Dendritic cell treated with granulocyte-macrophage colony-stimulating factor and Interleukin-4, amounts not matched to agents 40 ng/mL and 50 ng/mL, for 4 days (primary cell): ENCODE measurements at regions not wholly inside any gene's neighbourhood (a gene's known extent, or its start where the extent isn't known, plus 50 kb on each side); places are given as distances from the start of the nearest gene placed in this dataset.

Experiments
- H3K27ac Mint-ChIP-seq: one replicate; pipeline ENCODE4 v1.8.0; 2022; ENCODE audit warnings: mild to moderate bottlenecking, mixed read lengths
- H3K27me3 Mint-ChIP-seq: one replicate; pipeline ENCODE4 v1.8.0; 2022; ENCODE audit warnings: mild to moderate bottlenecking, mixed read lengths
- H3K36me3 Mint-ChIP-seq: one replicate; pipeline ENCODE4 v1.8.0; 2022; ENCODE audit warnings: low read depth, mixed read lengths
- H3K4me1 Mint-ChIP-seq: one replicate; pipeline ENCODE4 v1.8.0; 2022; ENCODE audit warnings: low read depth, mixed read lengths
- H3K4me3 Mint-ChIP-seq: one replicate; pipeline ENCODE4 v1.8.0; 2022; ENCODE audit warnings: mild to moderate bottlenecking, moderate library complexity, mixed read lengths
- H3K9me3 Mint-ChIP-seq: one replicate; pipeline ENCODE4 v1.8.0; 2022; ENCODE audit warnings: mixed read lengths
- intact Hi-C: fragments of 100-400 bp; cut with micrococcal nuclease; formaldehyde crosslinking; loops from one replicate; pipeline ENCODE4 v1.15.0; 2022

DNA sequence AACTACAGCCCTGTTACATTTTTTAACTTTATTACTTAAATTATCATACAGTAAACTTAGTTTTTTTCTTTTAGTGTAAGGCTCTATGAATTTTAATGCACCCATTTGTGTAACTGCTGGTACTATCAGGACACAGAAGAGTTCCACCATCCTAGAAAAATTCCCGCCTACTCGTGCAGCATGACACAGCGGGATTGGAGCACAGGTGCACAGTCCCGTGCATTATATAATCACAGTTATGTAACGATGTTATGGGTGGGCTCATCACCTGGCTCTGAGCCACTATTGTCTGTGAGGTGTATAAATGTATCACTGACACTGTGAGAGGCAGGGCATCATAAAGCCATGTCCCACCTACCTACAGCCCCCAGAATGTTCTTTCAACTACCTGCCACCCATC, 80.7 kb downstream of the DRD1 start:
- Mint-ChIP-seq H3K27ac (no peak overlapping the region), H3K36me3 (no peaks in the 10 kb centered on the region), H3K27me3 (peaks cover 2% of the 10 kb centered on the region), H3K9me3 (no peaks in the 10 kb centered on the region), H3K4me3 (no peak overlapping the region), H3K4me1 (no peaks in the 10 kb centered on the region)
- intact Hi-C loops, result no loop called here

DNA sequence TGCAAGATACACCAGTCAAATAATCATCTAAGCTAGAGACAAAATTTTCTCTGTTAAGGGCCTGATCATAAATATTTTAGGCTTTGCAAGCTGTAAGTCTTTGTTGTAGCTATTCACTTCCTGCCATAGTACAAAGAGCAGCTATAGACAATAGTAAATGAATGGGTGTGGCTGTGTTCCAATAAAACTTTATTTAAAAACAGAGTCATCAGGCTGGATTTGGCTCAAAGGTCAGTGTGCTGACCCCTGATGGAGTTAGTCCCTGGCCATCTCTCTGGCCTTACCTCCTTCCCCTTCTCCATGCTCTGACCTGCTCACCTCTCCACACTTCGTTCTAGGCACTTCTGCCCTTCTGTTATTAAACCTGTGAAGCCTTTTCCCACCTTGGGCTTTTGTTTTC, 86.0 kb downstream of the DRD1 start:
- intact Hi-C loops, result no loop called here
- Mint-ChIP-seq H3K4me3 (no peak overlapping the region), H3K9me3 (no peaks in the 10 kb centered on the region), H3K27me3 (peaks cover 2% of the 10 kb centered on the region), H3K36me3 (no peaks in the 10 kb centered on the region), H3K27ac (no peak overlapping the region), H3K4me1 (no peaks in the 10 kb centered on the region)

DNA sequence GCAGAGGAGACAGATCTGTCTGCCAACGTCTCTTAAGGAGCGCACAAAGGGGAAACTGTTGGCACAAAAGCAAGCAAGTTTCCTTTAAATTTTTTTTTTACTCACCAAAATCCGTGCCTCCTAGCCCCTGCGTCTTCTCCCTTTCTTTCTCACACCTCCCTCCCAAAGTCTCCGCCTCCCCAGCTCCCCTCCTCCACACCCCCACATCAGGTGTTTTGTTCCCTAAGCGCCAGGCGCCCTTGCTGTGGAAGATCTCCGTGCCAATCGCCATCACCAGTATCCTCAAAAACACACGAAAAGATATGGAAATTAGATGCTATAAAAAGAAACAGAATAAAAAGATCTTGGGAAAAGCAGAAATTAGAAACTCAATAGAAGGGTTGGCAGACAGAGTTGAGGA, 87.6 kb downstream of the DRD1 start:
- Mint-ChIP-seq H3K4me3 (no peak overlapping the region), H3K9me3 (no peaks in the 10 kb centered on the region), H3K4me1 (no peaks in the 10 kb centered on the region), H3K27ac (no peak overlapping the region), H3K36me3 (no peaks in the 10 kb centered on the region), H3K27me3 (peaks cover 2% of the 10 kb centered on the region)
- intact Hi-C loops, result no loop called here

DNA sequence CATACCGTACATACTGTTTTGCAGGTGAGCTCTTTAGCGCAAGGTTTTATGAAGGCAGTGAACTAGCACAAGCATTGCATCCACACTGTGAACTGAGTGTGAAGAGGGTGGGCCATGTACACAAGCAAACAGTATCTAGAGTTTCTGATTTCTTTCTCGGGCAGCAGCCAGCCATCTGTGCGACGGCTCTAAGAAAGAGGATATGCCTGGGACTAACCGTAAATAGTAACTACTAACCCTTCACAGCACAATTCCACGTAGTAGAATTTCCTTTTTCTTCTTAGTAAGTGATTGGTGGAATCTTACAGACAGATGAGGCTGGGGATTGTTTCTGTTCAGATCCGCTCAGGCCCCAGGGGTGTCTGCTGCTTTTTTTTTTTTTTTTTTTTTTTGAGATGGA, 89.0 kb downstream of the DRD1 start:
- Mint-ChIP-seq H3K27me3 (peaks cover 3% of the 10 kb centered on the region), H3K9me3 (no peaks in the 10 kb centered on the region), H3K4me3 (no peak overlapping the region), H3K27ac (no peak overlapping the region), H3K36me3 (no peaks in the 10 kb centered on the region), H3K4me1 (no peaks in the 10 kb centered on the region)
- intact Hi-C loops, result no loop called here

DNA sequence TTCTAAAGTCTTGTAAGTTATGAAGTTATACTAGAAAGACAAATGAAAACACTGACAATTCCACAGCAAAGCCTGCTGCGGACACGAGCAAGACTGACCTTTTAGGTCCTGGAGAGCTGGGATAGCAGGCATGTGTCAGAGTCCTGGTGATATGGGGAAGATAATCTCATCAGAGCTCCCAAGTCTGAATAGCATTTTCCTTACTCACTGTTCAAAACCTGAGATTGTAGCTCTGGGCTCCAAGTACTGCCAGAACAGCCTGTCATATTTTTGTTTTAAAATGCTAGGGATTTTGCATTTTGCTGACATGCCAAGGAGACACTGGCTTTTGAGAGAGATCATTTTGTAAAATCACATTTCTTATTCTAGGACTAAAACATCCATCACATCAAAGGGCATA, 90.1 kb downstream of the DRD1 start:
- intact Hi-C loops, result no loop called here
- no peaks in the 10 kb centered on the region for H3K36me3 Mint-ChIP-seq
- H3K9me3 Mint-ChIP-seq, result no peaks in the 10 kb centered on the region
- H3K27ac Mint-ChIP-seq, result no peak overlapping the region
- no peak overlapping the region for H3K4me3 Mint-ChIP-seq
- H3K4me1 Mint-ChIP-seq, result no peaks in the 10 kb centered on the region
- peaks cover 3% of the 10 kb centered on the region for H3K27me3 Mint-ChIP-seq

DNA sequence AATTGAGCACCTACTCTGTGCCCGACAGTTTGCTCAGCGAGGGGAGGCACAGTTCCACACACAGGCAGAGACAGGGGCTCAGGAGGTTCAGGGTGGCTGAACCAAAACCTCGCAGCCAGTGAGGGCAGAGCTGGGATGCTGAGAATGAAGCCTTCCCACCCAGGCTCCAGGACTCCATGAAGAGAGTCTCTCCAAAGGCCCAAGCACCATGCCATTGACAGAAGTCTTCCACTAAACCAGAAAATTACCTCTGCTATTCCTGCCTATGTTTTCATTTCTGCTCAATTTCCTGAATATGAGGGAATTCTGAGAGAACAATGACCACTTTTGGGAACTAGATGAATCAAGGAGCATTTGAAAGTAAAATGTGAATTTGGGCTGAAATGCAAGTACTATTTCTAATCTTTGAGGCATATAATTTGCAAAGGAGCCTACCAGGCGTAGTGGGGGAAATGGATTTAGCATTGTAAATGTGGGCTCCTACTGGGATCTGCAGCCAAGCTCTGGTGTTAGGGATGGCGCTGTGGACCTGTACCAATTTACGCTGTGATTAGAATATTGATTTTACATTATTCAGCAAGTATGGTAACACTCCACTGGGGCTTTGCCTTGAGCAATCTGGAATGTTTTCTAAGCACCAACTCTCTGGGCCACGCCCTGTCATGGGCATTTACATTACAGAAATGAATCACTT, 91.9 kb downstream of the DRD1 start:
- H3K4me3 Mint-ChIP-seq, result no peak overlapping the region
- no peaks in the 10 kb centered on the region for H3K9me3 Mint-ChIP-seq
- intact Hi-C loops, result no loop called here
- H3K4me1 Mint-ChIP-seq, result no peaks in the 10 kb centered on the region
- H3K27ac Mint-ChIP-seq, result no peak overlapping the region
- H3K27me3 Mint-ChIP-seq, result peaks cover 3% of the 10 kb centered on the region
- H3K36me3 Mint-ChIP-seq, result no peaks in the 10 kb centered on the region

DNA sequence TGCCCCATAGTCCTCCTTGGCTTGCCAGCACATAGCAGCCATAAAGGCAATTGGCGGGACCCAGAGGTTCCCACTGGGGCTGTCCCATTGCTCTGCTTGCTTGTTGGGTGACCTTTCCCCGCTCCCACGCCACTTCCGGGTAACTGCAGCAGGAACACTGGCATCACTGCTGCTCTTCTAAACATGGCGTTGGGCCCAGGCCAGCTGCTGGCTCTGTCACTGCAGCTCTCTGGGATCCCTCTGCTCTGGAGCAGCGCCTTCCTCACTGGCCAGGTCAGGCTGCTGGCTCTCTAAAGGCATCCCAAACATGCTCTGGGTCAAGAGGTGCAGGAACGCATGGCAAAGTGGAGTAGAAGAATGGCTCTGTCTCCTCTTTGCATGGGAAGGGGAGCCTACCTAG, 92.9 kb downstream of the DRD1 start:
- intact Hi-C loops, result no loop called here
- no peaks in the 10 kb centered on the region for H3K9me3 Mint-ChIP-seq
- H3K27ac Mint-ChIP-seq, result no peak overlapping the region
- H3K4me1 Mint-ChIP-seq, result no peaks in the 10 kb centered on the region
- H3K27me3 Mint-ChIP-seq, result peaks cover 3% of the 10 kb centered on the region
- no peak overlapping the region for H3K4me3 Mint-ChIP-seq
- no peaks in the 10 kb centered on the region for H3K36me3 Mint-ChIP-seq

DNA sequence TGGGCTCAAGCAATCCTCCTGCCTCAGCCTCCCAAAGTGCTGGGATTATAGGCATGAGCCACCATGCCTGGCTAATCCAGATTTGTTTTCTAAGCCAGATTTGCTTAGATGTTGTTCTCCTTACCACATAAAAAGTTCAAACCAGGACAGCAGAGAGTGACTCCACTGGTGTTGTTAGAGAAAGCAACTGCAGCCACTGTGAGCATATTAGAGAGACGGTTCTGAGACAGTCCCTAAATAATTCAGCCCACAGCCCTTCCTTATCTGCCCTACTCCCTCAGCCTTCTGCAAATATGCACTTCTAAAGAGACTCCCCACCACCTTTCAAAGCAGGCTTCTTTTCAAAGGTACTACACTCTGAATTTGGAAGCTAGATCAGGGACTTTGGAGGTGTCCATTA, 96.1 kb downstream of the DRD1 start:
- H3K27ac Mint-ChIP-seq, result no peak overlapping the region
- intact Hi-C loops, result no loop called here
- H3K9me3 Mint-ChIP-seq, result no peaks in the 10 kb centered on the region
- peaks cover 3% of the 10 kb centered on the region for H3K27me3 Mint-ChIP-seq
- no peaks in the 10 kb centered on the region for H3K4me1 Mint-ChIP-seq
- no peaks in the 10 kb centered on the region for H3K36me3 Mint-ChIP-seq
- no peak overlapping the region for H3K4me3 Mint-ChIP-seq

DNA sequence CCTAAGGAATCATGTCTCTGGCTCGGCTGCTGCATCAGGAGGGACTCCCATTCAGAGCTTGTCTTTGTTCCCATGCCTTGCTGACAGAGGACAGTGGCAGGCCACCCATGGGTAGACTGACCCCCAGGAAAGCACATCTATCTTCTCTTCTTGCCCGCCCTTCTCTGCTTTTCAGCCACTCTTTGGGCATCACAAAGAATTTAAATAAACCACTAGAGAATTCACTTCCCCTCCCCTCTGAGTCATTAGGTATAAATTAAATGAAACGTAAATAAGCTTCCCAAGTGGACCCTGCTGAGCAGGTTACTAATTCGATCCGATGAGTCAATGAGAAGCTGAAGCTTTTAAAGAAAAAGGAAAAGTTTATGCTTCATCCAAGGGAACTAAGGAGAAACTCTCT, 97.0 kb downstream of the DRD1 start:
- peaks cover 1% of the 10 kb centered on the region for H3K27me3 Mint-ChIP-seq
- no peak overlapping the region for H3K4me3 Mint-ChIP-seq
- no peaks in the 10 kb centered on the region for H3K36me3 Mint-ChIP-seq

DNA sequence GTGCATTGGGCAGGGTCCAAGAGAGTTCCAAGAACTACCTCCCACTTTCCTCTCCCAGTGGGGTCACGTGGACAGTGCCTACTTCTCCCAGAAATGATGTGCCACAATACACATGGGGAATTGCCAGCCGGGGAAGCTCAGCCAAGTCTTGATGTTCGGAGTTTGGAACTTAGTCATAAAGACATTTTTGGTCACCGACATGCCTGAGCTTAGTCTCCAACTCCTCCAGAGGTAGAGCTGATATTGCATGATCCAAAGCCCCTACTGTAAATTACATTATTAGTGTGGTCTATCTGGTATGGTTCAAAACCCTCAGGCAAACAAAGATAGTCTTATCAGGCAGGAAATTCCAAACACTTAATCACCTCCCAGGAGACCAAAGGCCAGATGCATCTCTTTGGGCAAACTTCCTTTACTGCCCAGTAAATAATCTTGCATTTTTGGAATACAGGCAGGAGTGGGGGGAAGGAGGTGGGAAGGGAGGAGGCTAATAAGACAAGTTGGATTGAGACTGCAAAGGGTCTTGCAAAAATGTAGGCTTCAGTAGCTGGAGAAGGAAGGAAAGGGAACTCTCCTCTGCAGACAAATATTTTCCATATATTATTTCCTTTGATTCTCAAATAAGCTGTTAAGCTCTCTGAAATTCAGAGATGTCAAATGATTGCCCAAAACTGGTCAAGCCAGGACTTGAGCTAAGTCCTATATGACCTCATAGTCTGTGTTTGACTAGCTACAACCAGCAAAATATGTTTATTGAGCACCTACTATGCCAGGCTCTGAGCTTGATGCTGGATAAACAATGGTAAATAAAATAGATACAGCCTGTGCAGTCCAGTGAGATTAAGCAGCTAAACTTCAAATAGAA, 99.4 kb downstream of the DRD1 start:
- intact Hi-C loops, result no loop called here
- Mint-ChIP-seq H3K27me3 (no peaks in the 10 kb centered on the region), H3K36me3 (no peaks in the 10 kb centered on the region), H3K4me1 (no peaks in the 10 kb centered on the region), H3K27ac (no peak overlapping the region), H3K9me3 (no peaks in the 10 kb centered on the region), H3K4me3 (no peak overlapping the region)

More for the DNA sequence above, 97.0 kb downstream of the DRD1 start:
- H3K4me1 Mint-ChIP-seq, result no peaks in the 10 kb centered on the region
- intact Hi-C loops, result no loop called here
- H3K9me3 Mint-ChIP-seq, result no peaks in the 10 kb centered on the region
- H3K27ac Mint-ChIP-seq, result no peak overlapping the region

DNA sequence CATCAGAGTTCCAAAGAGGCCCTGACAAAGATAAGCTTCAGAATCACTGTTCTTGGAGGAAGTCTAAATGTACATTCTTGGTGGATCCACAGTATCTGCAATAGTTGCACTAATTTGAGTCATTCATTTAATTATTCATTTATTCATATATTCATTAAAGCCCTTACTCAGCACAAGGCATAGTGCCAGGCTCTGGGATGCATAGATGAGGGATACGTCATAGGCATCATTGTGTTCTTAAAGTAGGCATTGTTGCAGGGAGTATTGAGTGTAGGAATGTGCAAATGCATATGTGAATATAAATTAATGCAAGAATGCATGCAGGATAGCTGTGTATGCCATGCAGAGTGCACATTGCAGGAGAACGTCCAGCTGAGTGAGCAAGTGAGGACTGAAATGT, 100.7 kb downstream of the DRD1 start:
- no peaks in the 10 kb centered on the region for H3K27me3 Mint-ChIP-seq
- H3K27ac Mint-ChIP-seq, result no peak overlapping the region
- no peak overlapping the region for H3K4me3 Mint-ChIP-seq
- H3K36me3 Mint-ChIP-seq, result no peaks in the 10 kb centered on the region
- H3K4me1 Mint-ChIP-seq, result no peaks in the 10 kb centered on the region
- H3K9me3 Mint-ChIP-seq, result no peaks in the 10 kb centered on the region
- intact Hi-C loops, result no loop called here

DNA sequence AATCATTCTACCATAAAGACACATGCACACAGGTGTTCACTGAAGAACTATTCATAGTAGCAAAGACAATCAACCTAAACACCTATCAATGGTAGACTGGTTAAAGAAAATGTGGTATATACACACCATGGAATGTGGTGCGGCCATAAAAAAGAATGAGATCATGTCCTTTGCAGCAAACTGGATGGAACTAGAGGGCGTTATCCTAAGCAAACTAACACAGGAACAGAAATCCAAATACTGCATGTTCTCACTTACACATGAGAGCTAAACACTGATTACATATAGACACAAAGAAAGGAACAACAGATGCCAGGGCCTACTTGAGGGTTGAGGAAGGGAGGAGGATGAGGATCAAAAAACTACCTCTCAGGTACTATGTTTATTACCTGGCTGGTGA, 103.8 kb downstream of the DRD1 start:
- Mint-ChIP-seq H3K4me3 (no peak overlapping the region), H3K36me3 (no peaks in the 10 kb centered on the region), H3K4me1 (no peaks in the 10 kb centered on the region), H3K27me3 (no peaks in the 10 kb centered on the region), H3K27ac (no peak overlapping the region), H3K9me3 (no peaks in the 10 kb centered on the region)
- intact Hi-C loops, result no loop called here

DNA sequence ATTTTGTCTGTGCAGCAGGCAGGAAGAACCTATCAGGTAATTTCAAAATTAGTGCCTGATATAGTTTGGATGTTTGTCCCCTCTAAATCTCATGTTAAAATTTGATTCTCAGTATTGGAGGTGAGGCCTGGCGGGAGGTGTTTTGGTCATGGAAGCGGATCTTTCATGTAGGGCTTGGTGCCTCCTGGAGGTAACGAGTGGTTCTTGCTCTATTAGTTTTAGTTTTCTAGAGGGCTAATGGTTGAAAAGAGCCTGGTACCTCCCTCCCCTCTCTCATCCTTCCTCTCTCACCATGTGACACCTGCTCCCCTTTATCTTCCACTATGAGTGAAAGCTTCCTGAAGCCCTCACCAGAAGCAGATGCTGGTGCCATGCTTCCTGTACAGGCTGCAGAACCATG, 106.3 kb downstream of the DRD1 start:
- Mint-ChIP-seq H3K4me3 (no peak overlapping the region), H3K27ac (no peak overlapping the region), H3K4me1 (no peaks in the 10 kb centered on the region), H3K36me3 (no peaks in the 10 kb centered on the region), H3K27me3 (no peaks in the 10 kb centered on the region), H3K9me3 (no peaks in the 10 kb centered on the region)
- intact Hi-C loops, result no loop called here

DNA sequence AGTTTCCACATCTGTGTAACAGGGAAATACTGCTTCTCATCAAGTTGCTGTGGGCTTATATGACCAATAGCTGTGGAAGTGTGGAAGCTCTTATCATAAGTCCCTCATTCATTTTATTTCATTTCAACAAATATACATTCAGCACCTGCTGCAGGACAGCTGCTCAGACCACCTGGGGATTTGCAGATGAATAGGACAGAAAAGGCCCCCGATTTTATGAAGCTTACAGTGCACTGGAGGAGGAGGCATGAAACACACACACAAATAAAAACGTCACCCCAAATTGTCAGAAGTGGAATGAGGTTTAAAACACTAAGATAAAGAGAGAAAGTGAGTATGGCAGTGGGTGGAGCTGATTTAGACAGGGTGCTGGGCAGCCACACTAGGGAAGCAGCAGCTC, 107.2 kb downstream of the DRD1 start:
- intact Hi-C loops, result no loop called here
- Mint-ChIP-seq H3K36me3 (no peaks in the 10 kb centered on the region), H3K4me1 (no peaks in the 10 kb centered on the region), H3K4me3 (no peak overlapping the region), H3K9me3 (no peaks in the 10 kb centered on the region), H3K27ac (no peak overlapping the region), H3K27me3 (no peaks in the 10 kb centered on the region)

DNA sequence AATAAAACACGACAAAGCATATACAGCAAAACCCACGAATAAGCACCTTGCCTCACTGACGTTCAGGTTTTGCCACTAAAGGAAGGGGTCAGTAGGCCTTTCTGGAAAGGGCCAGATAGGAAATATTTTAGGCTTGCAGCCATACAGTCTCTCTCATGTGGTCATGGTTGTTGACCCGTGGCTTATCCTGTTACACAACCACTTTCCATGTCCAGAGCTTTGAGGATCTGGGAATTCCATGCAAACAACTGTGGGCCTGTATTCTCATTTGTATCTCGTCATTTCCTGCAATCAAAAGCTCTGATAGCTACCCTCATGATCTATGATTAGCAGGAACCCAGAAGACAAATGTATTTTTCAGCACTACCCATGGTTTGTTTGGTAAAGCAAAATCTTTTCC, 108.3 kb downstream of the DRD1 start:
- Mint-ChIP-seq H3K36me3 (no peaks in the 10 kb centered on the region), H3K4me3 (no peak overlapping the region), H3K9me3 (no peaks in the 10 kb centered on the region), H3K27me3 (no peaks in the 10 kb centered on the region), H3K4me1 (no peaks in the 10 kb centered on the region), H3K27ac (no peak overlapping the region)
- intact Hi-C loops, result no loop called here
